Stimulated activated CD8-positive, alpha-beta memory T cell treated with anti-CD3 and anti-CD28 coated beads, Interleukin-12 subunit alpha, Interleukin-12 subunit beta, amount 100 ng/mL, for 24 hours (primary cell): ENCODE measurements at regions not wholly inside any gene's neighbourhood (a gene's known extent, or its start where the extent isn't known, plus 50 kb on each side); places are given as distances from the start of the nearest gene placed in this dataset.

Source experiments
- DNase-seq: peaks from one replicate; pipeline ENCODE4 v3.0.0-alpha.2; 2020; ENCODE audit errors: extremely low read depth

- no peak for DNase-seq
These were observed 131.0 kb upstream of the C1GALT1 start for GRCh38 chr7:7051206-7051877.

- DNase-seq, result no peak
These were observed 128.0 kb upstream of the C1GALT1 start for GRCh38 chr7:7054252-7054830.

- no peak for DNase-seq
These were observed 121.3 kb upstream of the C1GALT1 start for GRCh38 chr7:7060828-7061599.

- no peak for DNase-seq
These were observed 104.4 kb upstream of the C1GALT1 start for GRCh38 chr7:7077945-7078344.

GRCh38 chr7:7080802-7081201 is 101.5 kb upstream of the C1GALT1 start:
- no peak for DNase-seq

- no peak for DNase-seq
These were observed 91.9 kb upstream of the C1GALT1 start for GRCh38 chr7:7090460-7090859.

GRCh38 chr7:7098280-7098818 is 84.0 kb upstream of the C1GALT1 start:
- no peak for DNase-seq

GRCh38 chr7:7099584-7100014 is 82.7 kb upstream of the C1GALT1 start:
- no peak for DNase-seq

GRCh38 chr7:7100432-7100849 is 81.9 kb upstream of the C1GALT1 start:
- DNase-seq, result no peak

GRCh38 chr7:7102906-7103305 is 79.4 kb upstream of the C1GALT1 start:
- no peak for DNase-seq

- DNase-seq, result no peak
These were observed 78.7 kb upstream of the C1GALT1 start for GRCh38 chr7:7103343-7104313.

- DNase-seq, result no peak
These were observed 78.0 kb upstream of the C1GALT1 start for GRCh38 chr7:7104314-7104698.

- no peak for DNase-seq
These were observed 77.4 kb upstream of the C1GALT1 start for GRCh38 chr7:7104971-7105370.

- DNase-seq, result no peak
These were observed 76.4 kb upstream of the C1GALT1 start for GRCh38 chr7:7105800-7106582.

- DNase-seq, result no peak
These were observed 73.4 kb upstream of the C1GALT1 start for GRCh38 chr7:7108931-7109330.

GRCh38 chr7:7109934-7110333 is 72.4 kb upstream of the C1GALT1 start:
- no peak for DNase-seq

GRCh38 chr7:7110706-7111105 is 71.6 kb upstream of the C1GALT1 start:
- DNase-seq, result no peak

- DNase-seq, result no peak
These were observed 69.5 kb upstream of the C1GALT1 start for GRCh38 chr7:7112868-7113267.

GRCh38 chr7:7114575-7115291 is 67.6 kb upstream of the C1GALT1 start:
- no peak for DNase-seq

- DNase-seq, result no peak
These were observed 64.3 kb upstream of the C1GALT1 start for GRCh38 chr7:7117935-7118586.
